H1 (cell line): ENCODE measurements at regions not wholly inside any gene's neighbourhood (a gene's known extent, or its start where the extent isn't known, plus 50 kb on each side); places are given as distances from the start of the nearest gene placed in this dataset.

Source experiments
- CTCF ChIA-PET: fragments of 300-600 bp; sonication (Branson Sonifier 250); formaldehyde crosslinking; loops from one replicate; lab custom pipeline; 2021; ENCODE audit not compliant: partially characterized antibody; lab: Charles Lee
- POLR2A ChIA-PET: fragments of 300-600 bp; sonication (Branson Sonifier 250); formaldehyde crosslinking; loops from one replicate; lab custom pipeline; 2021; ENCODE audit warnings: inconsistent platforms; ENCODE audit not compliant: partially characterized antibody; lab: Charles Lee
- DNase-seq, 2 experiments: peaks; one replicate each; pipeline versions ENCODE4 v3.0.0 to v3.0.0-alpha.2; 2010 to 2022; ENCODE audit warnings: low spot score in 2 of 2, low read depth in 1 of 2, mixed read lengths in 1 of 2
- FAIRE-seq: peaks from 2 replicates; lab custom pipeline; 2011; peaks lifted over from hg19 to GRCh38; lab: Jason Lieb, UNC
- H2AFZ ChIP-seq: 2 replicates; pipeline ENCODE4 v1.8.1; 2012; ENCODE audit warnings: low read length, inconsistent platforms
- H2AK5ac ChIP-seq: 2 replicates; pipeline ENCODE4 v1.6.1; 2013; ENCODE audit warnings: low read depth, low read length
- H2BK120ac ChIP-seq: replicated peaks from 2 replicates; pipeline ENCODE3; 2013; ENCODE audit warnings: low read depth, low read length, inconsistent platforms
- H2BK12ac ChIP-seq: 2 replicates; pipeline ENCODE4 v1.6.1; 2013; ENCODE audit warnings: low read depth, low read length
- H2BK15ac ChIP-seq: 2 replicates; pipeline ENCODE4 v1.6.1; 2013; ENCODE audit warnings: low read length
- H2BK20ac ChIP-seq: 2 replicates; pipeline ENCODE4 v1.6.1; 2013; ENCODE audit warnings: low read length
- H2BK5ac ChIP-seq: 2 replicates; pipeline ENCODE4 v1.6.1; 2013; ENCODE audit warnings: low read depth, low read length
- H3K14ac ChIP-seq: 2 replicates; pipeline ENCODE4 v1.6.1; 2013; ENCODE audit warnings: inconsistent platforms; ENCODE audit not compliant: insufficient read length
- H3K18ac ChIP-seq: 2 replicates; pipeline ENCODE4 v1.6.1; 2013; ENCODE audit warnings: low read length; ENCODE audit errors: extremely low read depth
- H3K23ac ChIP-seq: 2 replicates; pipeline ENCODE4 v1.6.1; 2013; ENCODE audit warnings: inconsistent platforms; ENCODE audit not compliant: insufficient read length
- H3K23me2 ChIP-seq: 2 replicates; pipeline ENCODE4 v1.6.1; 2013; ENCODE audit warnings: low read depth, low read length
- H3K27ac ChIP-seq: 2 replicates; pipeline ENCODE4 v1.6.1; 2011; ENCODE audit warnings: low read depth, low read length, inconsistent platforms
- H3K27me3 ChIP-seq, 4 experiments: replicated peaks in 1 of 4; 1 replicate in 1 of 4; 2 replicates in 3 of 4; pipeline versions ENCODE4 v1.6.1 to v1.8.1; 2011 to 2013; ENCODE audit warnings: low read length in 3 of 4, mild to moderate bottlenecking in 3 of 4, inconsistent platforms in 2 of 4, mixed read lengths in 2 of 4, moderate library complexity in 1 of 4; ENCODE audit not compliant: control insufficient read depth in 3 of 4, insufficient read depth in 3 of 4; ENCODE audit errors: extremely low read depth in 1 of 4
- H3K36me3 ChIP-seq, 4 experiments: 2 replicates each; pipeline versions ENCODE4 v1.6.1 to v1.8.1; 2011 to 2013; ENCODE audit warnings: mild to moderate bottlenecking in 4 of 4, low read length in 3 of 4, moderate library complexity in 2 of 4, control low read depth in 1 of 4, inconsistent platforms in 1 of 4; ENCODE audit not compliant: insufficient read depth in 4 of 4, control insufficient read depth in 2 of 4
- H3K4ac ChIP-seq: replicated peaks from 2 replicates; pipeline ENCODE3; 2013; ENCODE audit warnings: low read length, low read depth, mixed read lengths, inconsistent platforms; ENCODE audit not compliant: insufficient read length
- H3K4me1 ChIP-seq, 4 experiments: replicated peaks in 1 of 4; 1 replicate in 1 of 4; 2 replicates in 3 of 4; pipeline versions ENCODE4 v1.6.1 to v1.8.1; 2011 to 2013; ENCODE audit warnings: low read length in 3 of 4, inconsistent platforms in 2 of 4, mixed read lengths in 1 of 4; ENCODE audit not compliant: insufficient read depth in 4 of 4, control insufficient read depth in 3 of 4
- H3K4me2 ChIP-seq, 2 experiments: 2 replicates each; pipeline versions ENCODE4 v1.6.1 to v1.8.1; 2011 to 2013; ENCODE audit warnings: low read depth in 2 of 2, low read length in 2 of 2, control low read depth in 1 of 2, inconsistent platforms in 1 of 2, mild to moderate bottlenecking in 1 of 2; ENCODE audit not compliant: insufficient read depth in 1 of 2
- H3K4me3 ChIP-seq, 4 experiments: fragments of 200-600, 300-600 bp in 1 of 4; sonication (generic), shearing (Covaris generic), sonication (Bioruptor Twin) in 1 of 4; 2 replicates each; pipeline versions ENCODE4 v1.5.1 to v1.8.1; 2011 to 2016; ENCODE audit warnings: low read length in 4 of 4, low read depth in 3 of 4, control low read depth in 2 of 4, inconsistent platforms in 2 of 4, mild to moderate bottlenecking in 2 of 4, mixed read lengths in 1 of 4, moderate library complexity in 1 of 4; ENCODE audit not compliant: insufficient read depth in 2 of 4; ENCODE audit errors: extremely low read depth in 1 of 4
- H3K56ac ChIP-seq: replicated peaks from 2 replicates; pipeline ENCODE3; 2013; ENCODE audit warnings: low read depth, mild to moderate bottlenecking, mixed read lengths, low read length, inconsistent platforms; ENCODE audit not compliant: insufficient read length
- H3K79me1 ChIP-seq: 2 replicates; pipeline ENCODE4 v1.6.1; 2013; ENCODE audit warnings: low read depth, low read length, control low read depth
- H3K79me2 ChIP-seq, 2 experiments: 2 replicates each; pipeline versions ENCODE4 v1.6.1 to v1.8.1; 2012 to 2013; ENCODE audit warnings: low read length in 2 of 2, mild to moderate bottlenecking in 2 of 2, inconsistent platforms in 1 of 2; ENCODE audit not compliant: insufficient read depth in 2 of 2, control insufficient read depth in 1 of 2
- H3K9ac ChIP-seq, 4 experiments: replicated peaks in 1 of 4; 1 replicate in 1 of 4; 2 replicates in 3 of 4; pipeline versions ENCODE4 v1.6.1 to v1.8.1; 2011 to 2013; ENCODE audit warnings: low read depth in 3 of 4, low read length in 3 of 4, control low read depth in 2 of 4, mild to moderate bottlenecking in 2 of 4, moderate library complexity in 2 of 4, inconsistent platforms in 1 of 4; ENCODE audit errors: extremely low read depth in 1 of 4
- H3K9me3 ChIP-seq, 2 experiments: 2 replicates each; pipeline versions ENCODE4 v1.6.1 to v1.8.1; 2012 to 2013; ENCODE audit warnings: mild to moderate bottlenecking in 2 of 2, moderate library complexity in 2 of 2, control low read depth in 1 of 2, inconsistent platforms in 1 of 2, low read depth in 1 of 2, low read length in 1 of 2, mixed read lengths in 1 of 2; ENCODE audit not compliant: insufficient read depth in 2 of 2
- H4K20me1 ChIP-seq, 2 experiments: replicated peaks in 1 of 2; 2 replicates each; pipeline versions ENCODE3 to v1.8.1; 2011 to 2013; ENCODE audit warnings: inconsistent platforms in 2 of 2, low read length in 2 of 2, mild to moderate bottlenecking in 1 of 2; ENCODE audit not compliant: insufficient read depth in 2 of 2, control insufficient read depth in 1 of 2
- H4K5ac ChIP-seq: 2 replicates; pipeline ENCODE4 v1.6.1; 2013; ENCODE audit warnings: low read length, low read depth, mixed read lengths, inconsistent platforms; ENCODE audit not compliant: insufficient read length
- H4K8ac ChIP-seq: 2 replicates; pipeline ENCODE4 v1.8.0; 2013; ENCODE audit warnings: mild to moderate bottlenecking, moderate library complexity, low read length, inconsistent platforms; ENCODE audit not compliant: insufficient read depth; ENCODE audit errors: extremely low read depth
- H4K91ac ChIP-seq: replicated peaks from 2 replicates; pipeline ENCODE3; 2013; ENCODE audit warnings: low read length, mixed read lengths, inconsistent platforms; ENCODE audit not compliant: insufficient read length
- MAFK ChIP-seq: IDR thresholded peaks from 2 replicates; pipeline ENCODE4 v1.6.1; 2012; ENCODE audit warnings: low read depth, mild to moderate bottlenecking, improper control_type of control experiment, low read length
- TEAD4 ChIP-seq: IDR thresholded peaks from 2 replicates; pipeline ENCODE4 v1.6.1; 2012; ENCODE audit warnings: low read depth, low read length, inconsistent platforms, mixed read lengths

DNA sequence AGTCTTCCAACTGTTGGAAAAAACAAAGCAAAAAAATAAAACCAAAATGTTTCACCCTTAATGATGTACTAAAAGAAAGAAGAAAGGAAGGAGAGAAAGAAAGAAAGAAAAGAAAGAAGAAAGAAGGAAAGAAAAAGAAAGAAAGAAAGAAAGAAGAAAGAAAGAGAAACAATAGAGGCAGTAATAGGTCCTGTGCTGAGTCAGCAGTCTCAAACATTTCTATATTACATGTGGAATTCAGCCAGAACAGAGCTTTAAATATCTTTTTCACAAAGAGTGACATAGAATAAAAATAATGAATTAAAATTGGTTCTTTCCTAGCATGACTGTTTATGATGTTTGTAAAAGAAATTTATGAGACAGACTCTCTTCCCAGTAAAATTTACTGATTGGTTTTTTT, 1135.3 kb upstream of the CDH8 start:
- no peak overlapping the region for H3K56ac ChIP-seq
- no peak for DNase-seq

More for the DNA sequence above, 1135.3 kb upstream of the CDH8 start:
- H3K79me2 ChIP-seq: no peaks in the 10 kb centered on the region
- no peak overlapping the region for H4K91ac ChIP-seq
- no peak overlapping the region for H3K9ac ChIP-seq
- CTCF ChIA-PET: no interaction called here
- H3K4me2 ChIP-seq: no peak overlapping the region
- H4K5ac ChIP-seq: no peak overlapping the region
- TF ChIP-seq TEAD4 (no peak), MAFK (peak; percentile 79)
- TF ChIP-seq, all 59 proteins: peak for 1
- H2AK5ac ChIP-seq: no peak overlapping the region
- H2BK20ac ChIP-seq: no peak overlapping the region
- no peak overlapping the region for H3K4ac ChIP-seq
- no peak overlapping the region for H3K4me3 ChIP-seq
- H3K4me1 ChIP-seq: no peaks in the 10 kb centered on the region
- H2BK15ac ChIP-seq: no peak overlapping the region
- H3K36me3 ChIP-seq: no peaks in the 10 kb centered on the region
- POLR2A ChIA-PET: no interaction called here
- H3K27me3 ChIP-seq: no peaks in the 10 kb centered on the region
- H3K14ac ChIP-seq: no peak overlapping the region
- FAIRE-seq: no peak
- no peaks in the 10 kb centered on the region for H3K23me2 ChIP-seq
- H2BK5ac ChIP-seq: no peak overlapping the region
- H3K18ac ChIP-seq: no peak overlapping the region
- H2BK120ac ChIP-seq: no peak overlapping the region
- H3K9me3 ChIP-seq: no peaks in the 10 kb centered on the region; a peak in 1 of 4 replicates
- no peak overlapping the region for H3K23ac ChIP-seq
- H3K27ac ChIP-seq: no peak overlapping the region
- no peak overlapping the region for H2BK12ac ChIP-seq
- H4K20me1 ChIP-seq: no peaks in the 10 kb centered on the region
- no peak overlapping the region for H4K8ac ChIP-seq
- no peaks in the 10 kb centered on the region for H3K79me1 ChIP-seq
- no peak overlapping the region for H2AFZ ChIP-seq
